ENCODE measurements at regions not wholly inside any gene's neighbourhood (a gene's known extent, or its start where the extent isn't known, plus 50 kb on each side); places are given as distances from the start of the nearest gene placed in this dataset.

- no peaks in the 10 kb centered on the region for H3K9me3 ChIP-seq
- DNase-seq (ENCODE audit: low spot score in 2 of 2), result no peak
- no peaks in the 10 kb centered on the region for H3K36me3 ChIP-seq
- intact Hi-C loops (cut with DNase I; ENCODE audit: low total_unique reads), result no loop called here
- no peak overlapping the region for H3K4me3 ChIP-seq
- TF ChIP-seq CTCF (IDR thresholded peaks at IDR 0.05) (no peak), POLR2AphosphoS5 (IDR thresholded peaks at IDR 0.05) (no peak), POLR2A (IDR thresholded peaks at IDR 0.05) (no peak)
- H3K27me3 ChIP-seq, result no peaks in the 10 kb centered on the region
- no peak overlapping the region for H3K27ac ChIP-seq
- no peaks in the 10 kb centered on the region for H3K4me1 ChIP-seq
Observed at GRCh38 chr7:36072620-36073019, 80.4 kb upstream of the EEPD1 start.

- Histone ChIP-seq H3K36me3 (no peaks in the 10 kb centered on the region), H3K27me3 (no peaks in the 10 kb centered on the region), H3K27ac (no peak overlapping the region), H3K4me3 (no peak overlapping the region), H3K4me1 (no peaks in the 10 kb centered on the region), H3K9me3 (no peaks in the 10 kb centered on the region)
- intact Hi-C loops (cut with DNase I; ENCODE audit: low total_unique reads), result no loop called here
- TF ChIP-seq POLR2AphosphoS5 (IDR thresholded peaks at IDR 0.05) (no peak), CTCF (IDR thresholded peaks at IDR 0.05) (no peak), POLR2A (IDR thresholded peaks at IDR 0.05) (no peak)
- DNase-seq (ENCODE audit: low spot score in 2 of 2), result no peak
Observed at GRCh38 chr7:36075561-36075960, 77.5 kb upstream of the EEPD1 start.

- Histone ChIP-seq H3K36me3 (no peaks in the 10 kb centered on the region), H3K4me1 (no peaks in the 10 kb centered on the region), H3K27ac (no peak overlapping the region), H3K4me3 (no peak overlapping the region), H3K27me3 (no peaks in the 10 kb centered on the region), H3K9me3 (no peaks in the 10 kb centered on the region)
- intact Hi-C loops (cut with DNase I; ENCODE audit: low total_unique reads), result no loop called here
- no peak for TF ChIP-seq POLR2A (IDR thresholded peaks at IDR 0.05)
- TF ChIP-seq CTCF (IDR thresholded peaks at IDR 0.05), result no peak
- no peak for TF ChIP-seq POLR2AphosphoS5 (IDR thresholded peaks at IDR 0.05)
- DNase-seq (ENCODE audit: low spot score in 2 of 2), result no peak
Observed at GRCh38 chr7:36076074-36076473, 77.0 kb upstream of the EEPD1 start.

GRCh38 chr7:36078816-36079360, 74.2 kb upstream of the EEPD1 start:
- no peaks in the 10 kb centered on the region for H3K9me3 ChIP-seq
- H3K36me3 ChIP-seq, result no peaks in the 10 kb centered on the region
- H3K4me3 ChIP-seq, result no peak overlapping the region
- no peaks in the 10 kb centered on the region for H3K4me1 ChIP-seq
- H3K27me3 ChIP-seq, result no peaks in the 10 kb centered on the region
- DNase-seq (ENCODE audit: low spot score in 2 of 2), result no peak
- H3K27ac ChIP-seq, result no peak overlapping the region
- intact Hi-C loops (cut with DNase I; ENCODE audit: low total_unique reads), result no loop called here
- TF ChIP-seq POLR2A (IDR thresholded peaks at IDR 0.05) (no peak), CTCF (IDR thresholded peaks at IDR 0.05) (no peak), POLR2AphosphoS5 (IDR thresholded peaks at IDR 0.05) (no peak)

GRCh38 chr7:36079446-36080025, 73.5 kb upstream of the EEPD1 start:
- no peak for DNase-seq (ENCODE audit: low spot score in 2 of 2)
- Histone ChIP-seq H3K27me3 (no peaks in the 10 kb centered on the region), H3K4me3 (no peak overlapping the region), H3K4me1 (no peaks in the 10 kb centered on the region), H3K36me3 (no peaks in the 10 kb centered on the region), H3K27ac (no peak overlapping the region), H3K9me3 (no peaks in the 10 kb centered on the region)
- TF ChIP-seq CTCF (IDR thresholded peaks at IDR 0.05), result no peak
- no peak for TF ChIP-seq POLR2AphosphoS5 (IDR thresholded peaks at IDR 0.05)
- TF ChIP-seq POLR2A (IDR thresholded peaks at IDR 0.05), result no peak
- intact Hi-C loops (cut with DNase I; ENCODE audit: low total_unique reads), result no loop called here

Measured in breast epithelium (tissue), 4 donors.